HCT116 (cell line): ENCODE measurements at regions not wholly inside any gene's neighbourhood (a gene's known extent, or its start where the extent isn't known, plus 50 kb on each side); places are given as distances from the start of the nearest gene placed in this dataset.

Experiments used
- CTCF ChIP-seq, 3 experiments: fragments of 200-600 bp in 1 of 3; sonication (generic) in 1 of 3; IDR thresholded peaks in 2 of 3; conservative IDR thresholded peaks in 1 of 3; 2 replicates each; pipeline ENCODE4 v1.5.1; 2012 to 2017; ENCODE audit warnings: low read depth in 2 of 3, low read length in 2 of 3, antibody characterized with exemption in 1 of 3, borderline replicate concordance in 1 of 3, control low read depth in 1 of 3, mild to moderate bottlenecking in 1 of 3, mixed read lengths in 1 of 3, mixed run types in 1 of 3, moderate library complexity in 1 of 3; ENCODE audit not compliant: insufficient read depth in 1 of 3
- EZH2phosphoT487 ChIP-seq: fragments of 200-600 bp; IDR thresholded peaks from 2 replicates; pipeline ENCODE4 v1.6.1; 2018; ENCODE audit warnings: antibody characterized with exemption, borderline replicate concordance
- POLR2A ChIP-seq: IDR thresholded peaks from 2 replicates; pipeline ENCODE4 v1.7.0; 2011; ENCODE audit warnings: borderline replicate concordance; ENCODE audit not compliant: insufficient read depth, insufficient read length; ENCODE audit errors: extremely low read depth
- POLR2AphosphoS5 ChIP-seq: IDR thresholded peaks from 2 replicates; pipeline ENCODE4 v1.6.1; 2011; ENCODE audit warnings: mild to moderate bottlenecking, low read depth, low read length, moderate library complexity
- RAD21 ChIP-seq: IDR thresholded peaks from 2 replicates; pipeline ENCODE4 v1.6.1; 2012; ENCODE audit warnings: low read depth, mild to moderate bottlenecking
- ZNF274 ChIP-seq: fragments of 200-500 bp; sonication (Bioruptor generic); IDR thresholded peaks from 2 replicates; pipeline ENCODE4 v1.6.1; 2014; ENCODE audit warnings: mild to moderate bottlenecking, low read depth, low read length, inconsistent platforms

GRCh38 chr4:15139599-15139998 is 137.3 kb downstream of the CPEB2 start:
- TF ChIP-seq CTCF (IDR thresholded peaks at IDR 0.05 in 2 of 3, conservative IDR thresholded peaks at IDR 0.05 in 1 of 3; ENCODE audit: borderline replicate concordance in 1 of 3, insufficient read depth in 1 of 3, low read depth in 2 of 3, low read length in 2 of 3) (no peak), POLR2A (no peak), RAD21 (no peak), EZH2phosphoT487 (no peak), POLR2AphosphoS5 (no peak), ZNF274 (no peak)
